ENCODE measurements at regions not wholly inside any gene's neighbourhood (a gene's known extent, or its start where the extent isn't known, plus 50 kb on each side); places are given as distances from the start of the nearest gene placed in this dataset.

GRCh38 chr16:35319536-35320192 lies 1860.3 kb downstream of the TP53TG3F start:
- CTCF ChIA-PET, result no interaction called here
- POLR2A ChIA-PET (ENCODE audit: low non-redundant PET), result no interaction called here
- TF ChIP-seq CTCF (conservative IDR thresholded peaks at IDR 0.05; ENCODE audit: low read depth, low read length) (no peak), EZH2 (IDR thresholded peaks at IDR 0.05; ENCODE audit: borderline replicate concordance, low read depth, low read length, poor library complexity, severe bottlenecking) (no peak)
- Histone ChIP-seq H3K4me1 (ENCODE audit: insufficient read depth, low read length, poor library complexity, severe bottlenecking) (no peaks in the 10 kb centered on the region), H3K4me3 (ENCODE audit: low read depth, low read length, poor library complexity, severe bottlenecking) (no peak overlapping the region), H3K36me3 (ENCODE audit: insufficient read depth, low read length, poor library complexity, severe bottlenecking) (no peaks in the 10 kb centered on the region), H3K9me3 (ENCODE audit: low read depth, low read length, poor library complexity, severe bottlenecking) (peaks cover 33% of the 10 kb centered on the region), H3K27ac (ENCODE audit: low read depth, low read length, poor library complexity, severe bottlenecking) (no peak overlapping the region), H3K27me3 (replicated peaks; ENCODE audit: insufficient read depth, low read depth, low read length, poor library complexity) (no peaks in the 10 kb centered on the region)
- no peak for DNase-seq (ENCODE audit: low spot score)
- intact Hi-C loops (cut with micrococcal nuclease; ENCODE audit: unreplicated experiment), result no loop called here
- no TSS peak for BruUV-seq (replicated peaks)

- no peaks in the 10 kb centered on the region for H3K36me3 ChIP-seq (ENCODE audit: insufficient read depth, low read length, poor library complexity, severe bottlenecking)
- intact Hi-C loops (cut with micrococcal nuclease; ENCODE audit: unreplicated experiment), result no loop called here
- no peak overlapping the region for H3K4me3 ChIP-seq (ENCODE audit: low read depth, low read length, poor library complexity, severe bottlenecking)
- DNase-seq (ENCODE audit: low spot score), result no peak
- POLR2A ChIA-PET (ENCODE audit: low non-redundant PET), result no interaction called here
- H3K4me1 ChIP-seq (ENCODE audit: insufficient read depth, low read length, poor library complexity, severe bottlenecking), result no peaks in the 10 kb centered on the region
- H3K9me3 ChIP-seq (ENCODE audit: low read depth, low read length, poor library complexity, severe bottlenecking), result peaks cover 32% of the 10 kb centered on the region
- no peak overlapping the region for H3K27ac ChIP-seq (ENCODE audit: low read depth, low read length, poor library complexity, severe bottlenecking)
- CTCF ChIA-PET, result no interaction called here
- TF ChIP-seq CTCF (conservative IDR thresholded peaks at IDR 0.05; ENCODE audit: low read depth, low read length) (no peak), EZH2 (IDR thresholded peaks at IDR 0.05; ENCODE audit: borderline replicate concordance, low read depth, low read length, poor library complexity, severe bottlenecking) (no peak)
- H3K27me3 ChIP-seq (replicated peaks; ENCODE audit: insufficient read depth, low read depth, low read length, poor library complexity), result no peaks in the 10 kb centered on the region
- no TSS peak for BruUV-seq (replicated peaks)
Observed at GRCh38 chr16:35325936-35326335, 1866.5 kb downstream of the TP53TG3F start.

GRCh38 chr16:35339337-35339736 lies 1879.9 kb downstream of the TP53TG3F start:
- intact Hi-C loops (cut with micrococcal nuclease; ENCODE audit: unreplicated experiment), result no loop called here

More at GRCh38 chr16:35339337-35339736, 1879.9 kb downstream of the TP53TG3F start:
- H3K4me1 ChIP-seq (ENCODE audit: insufficient read depth, low read length, poor library complexity, severe bottlenecking), result no peaks in the 10 kb centered on the region
- POLR2A ChIA-PET (ENCODE audit: low non-redundant PET), result no interaction called here
- no peaks in the 10 kb centered on the region for H3K27me3 ChIP-seq (replicated peaks; ENCODE audit: insufficient read depth, low read depth, low read length, poor library complexity)
- peaks cover 50% of the 10 kb centered on the region for H3K9me3 ChIP-seq (ENCODE audit: low read depth, low read length, poor library complexity, severe bottlenecking)
- no TSS peak for BruUV-seq (replicated peaks)
- no peak overlapping the region for H3K4me3 ChIP-seq (ENCODE audit: low read depth, low read length, poor library complexity, severe bottlenecking)
- CTCF ChIA-PET, result no interaction called here
- no peak for TF ChIP-seq CTCF (conservative IDR thresholded peaks at IDR 0.05; ENCODE audit: low read depth, low read length)
- no peak for TF ChIP-seq EZH2 (IDR thresholded peaks at IDR 0.05; ENCODE audit: borderline replicate concordance, low read depth, low read length, poor library complexity, severe bottlenecking)
- DNase-seq (ENCODE audit: low spot score), result no peak
- no peaks in the 10 kb centered on the region for H3K36me3 ChIP-seq (ENCODE audit: insufficient read depth, low read length, poor library complexity, severe bottlenecking)
- no peak overlapping the region for H3K27ac ChIP-seq (ENCODE audit: low read depth, low read length, poor library complexity, severe bottlenecking)
